HepG2 (cell line): ENCODE measurements at regions not wholly inside any gene's neighbourhood (a gene's known extent, or its start where the extent isn't known, plus 50 kb on each side); places are given as distances from the start of the nearest gene placed in this dataset.

ENCODE experiments used
- CBX5 ChIP-seq: sonication (generic); formaldehyde crosslinking; IDR thresholded peaks from 2 replicates; pipeline ENCODE4 v1.4.0; 2020; ENCODE audit warnings: missing genetic modification reagents, borderline replicate concordance
- CREM ChIP-seq, 2 experiments: sonication (generic) in 1 of 2; formaldehyde crosslinking in 1 of 2; IDR thresholded peaks; 2 replicates each; pipeline versions ENCODE4 v1.4.0 to v1.6.1; 2016 to 2020; ENCODE audit warnings: antibody characterized with exemption in 1 of 2, mild to moderate bottlenecking in 1 of 2, missing genetic modification reagents in 1 of 2
- FOXA1 ChIP-seq, 2 experiments: fragments of 450-650 bp in 1 of 2; sonication (generic) in 1 of 2; formaldehyde crosslinking in 1 of 2; IDR thresholded peaks; 2 replicates each; pipeline versions ENCODE4 v1.4.0 to v1.6.1; 2016 to 2020; ENCODE audit warnings: missing genetic modification reagents in 1 of 2
- GATAD2A ChIP-seq: IDR thresholded peaks from 2 replicates; pipeline ENCODE4 v1.6.1; 2016
- HDAC2 ChIP-seq: sonication (generic); formaldehyde crosslinking; IDR thresholded peaks from 2 replicates; pipeline ENCODE4 v1.4.0; 2020; ENCODE audit warnings: missing genetic modification reagents
- HNF1B ChIP-seq: sonication (generic); formaldehyde crosslinking; IDR thresholded peaks from 2 replicates; pipeline ENCODE4 v1.5.1; 2020; ENCODE audit warnings: mild to moderate bottlenecking, moderate library complexity, missing genetic modification reagents
- JUND ChIP-seq: sonication (generic); formaldehyde crosslinking; IDR thresholded peaks from 2 replicates; pipeline ENCODE4 v1.8.0; 2022; ENCODE audit warnings: mild to moderate bottlenecking, missing genetic modification reagents
- LCORL ChIP-seq, 2 experiments: fragments of 450-650 bp in 1 of 2; sonication (generic) in 1 of 2; formaldehyde crosslinking in 1 of 2; IDR thresholded peaks; 2 replicates each; pipeline versions ENCODE4 v1.5.0 to v1.6.1; 2017 to 2020; ENCODE audit warnings: antibody characterized with exemption in 1 of 2, missing genetic modification reagents in 1 of 2
- MED1 ChIP-seq: sonication (generic); formaldehyde crosslinking; IDR thresholded peaks from 2 replicates; pipeline ENCODE4 v1.4.0; 2020; ENCODE audit warnings: missing genetic modification reagents
- RAD21 ChIP-seq: fragments of 450-650 bp; formaldehyde crosslinking; IDR thresholded peaks from 2 replicates; pipeline ENCODE4 v1.5.0; 2020; ENCODE audit warnings: mild to moderate bottlenecking
- SNAPC4 ChIP-seq: sonication (generic); formaldehyde crosslinking; IDR thresholded peaks from 2 replicates; pipeline ENCODE4 v1.4.0; 2020; ENCODE audit warnings: mild to moderate bottlenecking, missing genetic modification reagents
- TCF7 ChIP-seq: sonication (generic); IDR thresholded peaks from 2 replicates; pipeline ENCODE4 v1.6.1; 2016; ENCODE audit warnings: antibody characterized with exemption, low read depth
- XRCC5 ChIP-seq: fragments of 200-400 bp; formaldehyde crosslinking; optimal IDR thresholded peaks from 2 replicates; pipeline ENCODE3; 2017; ENCODE audit warnings: mild to moderate bottlenecking, low read length
- ZBTB21 ChIP-seq: sonication (generic); formaldehyde crosslinking; IDR thresholded peaks from 2 replicates; pipeline ENCODE4 v1.4.0; 2020; ENCODE audit warnings: missing genetic modification reagents
- ZGPAT ChIP-seq: IDR thresholded peaks from 2 replicates; pipeline ENCODE4 v1.6.1; 2016; ENCODE audit warnings: mild to moderate bottlenecking
- ZNF292 ChIP-seq: sonication (generic); formaldehyde crosslinking; IDR thresholded peaks from 2 replicates; pipeline ENCODE4 v1.8.1; 2022; ENCODE audit warnings: mild to moderate bottlenecking, low read depth, missing genetic modification reagents, borderline replicate concordance
- TF ChIP-seq, protein P1 (sequence below): sonication (generic); formaldehyde crosslinking; IDR thresholded peaks from 2 replicates; pipeline ENCODE4 v1.5.1; 2020; ENCODE audit warnings: missing genetic modification reagents, mild to moderate bottlenecking, borderline replicate concordance
- TF ChIP-seq, protein P2 (sequence below), 2 experiments: fragments of 450-650 bp in 1 of 2; sonication (generic) in 1 of 2; formaldehyde crosslinking; IDR thresholded peaks; 2 replicates each; pipeline versions ENCODE4 v1.5.0 to v1.8.0; 2020 to 2022; ENCODE audit warnings: mild to moderate bottlenecking in 1 of 2, missing genetic modification reagents in 1 of 2

DNA sequence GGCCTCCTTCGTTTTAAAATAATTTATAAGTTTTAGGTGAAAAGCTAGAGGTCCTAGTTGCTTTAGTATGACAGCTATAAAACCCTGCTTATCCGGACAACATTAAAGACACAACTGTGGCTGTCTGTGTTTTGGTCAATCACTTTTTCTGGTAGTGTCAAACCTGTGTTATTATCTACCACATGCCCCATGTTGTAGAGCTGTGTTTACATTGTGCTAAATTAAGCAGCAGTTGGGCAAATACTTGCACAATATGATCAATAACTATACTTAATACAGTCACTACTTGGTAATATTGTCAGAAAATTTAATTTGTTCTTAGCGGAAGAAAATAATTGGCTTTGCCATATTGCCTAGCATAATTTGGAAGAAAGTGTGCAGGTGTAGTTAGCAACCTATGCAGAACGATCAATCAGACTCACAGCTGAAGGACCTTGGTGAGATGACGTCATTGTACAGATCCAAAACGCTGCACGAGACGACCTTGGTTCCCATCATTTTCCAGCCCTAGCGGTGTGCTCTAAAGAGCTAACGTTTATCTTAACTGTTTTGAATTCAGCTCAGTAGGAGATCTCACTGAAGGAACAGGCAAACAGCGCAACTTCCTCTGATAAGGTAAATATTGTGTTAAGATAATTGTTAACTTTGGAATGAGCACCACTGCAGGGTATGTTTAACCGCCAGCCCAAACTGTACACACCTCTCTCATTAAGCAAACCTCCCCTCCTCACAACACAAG lies 476.6 kb downstream of the IRS2 start (continued):
- peak; percentile 51; the same call in 1 of the 2 replicates for TF ChIP-seq HDAC2 (CRISPR knock-in tag)
- no peak for TF ChIP-seq RAD21
- TF ChIP-seq CREM (IDR thresholded peaks at IDR 0.05): peak; percentile 57; the same call in 1 of the 2 replicates
- no peak for TF ChIP-seq CREM (CRISPR knock-in tag; IDR thresholded peaks at IDR 0.05)
- TF ChIP-seq CBX5 (CRISPR knock-in tag): 0 out of 2 replicates have a peak, but pooled peaks have one; percentile 22
- no peak for TF ChIP-seq XRCC5
- TF ChIP-seq MED1 (CRISPR knock-in tag): peak; percentile 59
- no peak for TF ChIP-seq LCORL (IDR thresholded peaks at IDR 0.05)
- TF ChIP-seq LCORL (CRISPR knock-in tag; IDR thresholded peaks at IDR 0.05): 0 out of 2 replicates have a peak, but pooled peaks have one; percentile 43
- peak; percentile 90 for TF ChIP-seq JUND (CRISPR knock-in tag)
- peak; percentile 27 for TF ChIP-seq TCF7
- TF ChIP-seq ZGPAT (CRISPR knock-in tag): peak; percentile 68
- TF ChIP-seq SNAPC4: no peak
- TF ChIP-seq ZBTB21 (CRISPR knock-in tag): peak; percentile 90
- TF ChIP-seq, protein P1, sequence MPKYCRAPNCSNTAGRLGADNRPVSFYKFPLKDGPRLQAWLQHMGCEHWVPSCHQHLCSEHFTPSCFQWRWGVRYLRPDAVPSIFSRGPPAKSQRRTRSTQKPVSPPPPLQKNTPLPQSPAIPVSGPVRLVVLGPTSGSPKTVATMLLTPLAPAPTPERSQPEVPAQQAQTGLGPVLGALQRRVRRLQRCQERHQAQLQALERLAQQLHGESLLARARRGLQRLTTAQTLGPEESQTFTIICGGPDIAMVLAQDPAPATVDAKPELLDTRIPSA: no peak
- TF ChIP-seq FOXA1 (IDR thresholded peaks at IDR 0.05): no peak
- TF ChIP-seq FOXA1 (CRISPR knock-in tag; IDR thresholded peaks at IDR 0.05): peak; percentile 67
- TF ChIP-seq ZNF292 (CRISPR knock-in tag): peak; percentile 87
- 0 out of 2 replicates have a peak, but pooled peaks have one; percentile 48 for TF ChIP-seq HNF1B (CRISPR knock-in tag)
- TF ChIP-seq, protein P2, sequence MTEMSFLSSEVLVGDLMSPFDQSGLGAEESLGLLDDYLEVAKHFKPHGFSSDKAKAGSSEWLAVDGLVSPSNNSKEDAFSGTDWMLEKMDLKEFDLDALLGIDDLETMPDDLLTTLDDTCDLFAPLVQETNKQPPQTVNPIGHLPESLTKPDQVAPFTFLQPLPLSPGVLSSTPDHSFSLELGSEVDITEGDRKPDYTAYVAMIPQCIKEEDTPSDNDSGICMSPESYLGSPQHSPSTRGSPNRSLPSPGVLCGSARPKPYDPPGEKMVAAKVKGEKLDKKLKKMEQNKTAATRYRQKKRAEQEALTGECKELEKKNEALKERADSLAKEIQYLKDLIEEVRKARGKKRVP (CRISPR knock-in tag; IDR thresholded peaks at IDR 0.05): peak in 1 of 2 experiments; percentile 30; a peak in 1 of 4 replicates
- peak; percentile 81 for TF ChIP-seq GATAD2A (CRISPR knock-in tag)
